GM12878 (cell line): ENCODE measurements at regions not wholly inside any gene's neighbourhood (a gene's known extent, or its start where the extent isn't known, plus 50 kb on each side); places are given as distances from the start of the nearest gene placed in this dataset.

ENCODE experiments used
- ATAC-seq: fragments of 200-7000 bp; cut with Tn5 transposase; 3 replicates; pipeline ENCODE4 v1.9.1; 2020; ENCODE audit warnings: mild to moderate bottlenecking, moderate library complexity
- BruUV-seq: library from RNA; stranded (reverse); fragments of 400-500 nt; replicated peaks from 2 replicates; lab custom pipeline; 2021; lab: Mats Ljungman, UMichigan
- CTCF ChIA-PET: fragments of 300-600 bp; sonication (Branson Sonifier 250); formaldehyde crosslinking; extraction: SDS; loops from one replicate; lab custom pipeline; 2021; ENCODE audit warnings: inconsistent platforms; lab: Yijun Ruan, JAX
- POLR2A ChIA-PET: fragments of 350-600 bp; formaldehyde crosslinking; extraction: SDS; loops from one replicate; lab custom pipeline; 2021; ENCODE audit warnings: inconsistent platforms; lab: Charles Lee
- RAD21 ChIA-PET: fragments of 300-600 bp; sonication (Branson Sonifier 250); formaldehyde crosslinking; loops from one replicate; lab custom pipeline; 2023; ENCODE audit warnings: antibody characterized with exemption; ENCODE audit not compliant: unreplicated experiment; lab: Charles Lee
- SMC1A ChIA-PET: fragments of 300-600 bp; sonication (Branson Sonifier 250); formaldehyde crosslinking; loops from one replicate; lab custom pipeline; 2023; ENCODE audit not compliant: unreplicated experiment, uncharacterized antibody; lab: Charles Lee
- DNase-seq: peaks from one replicate; pipeline ENCODE4 v3.0.0-alpha.2; 2011; ENCODE audit warnings: low read depth, low spot score
- FAIRE-seq: peaks from 3 replicates; lab custom pipeline; 2011; peaks lifted over from hg19 to GRCh38; lab: Jason Lieb, UNC
- H2AFZ ChIP-seq: 2 replicates; pipeline ENCODE4 v1.6.0; 2011; ENCODE audit warnings: low read depth, low read length, control low read depth; ENCODE audit not compliant: control insufficient read depth
- H3K27ac ChIP-seq: 2 replicates; pipeline ENCODE4 v1.5.1; 2011; ENCODE audit warnings: control low read depth; ENCODE audit not compliant: control insufficient read depth, insufficient read depth
- H3K27me3 ChIP-seq, 2 experiments: replicated peaks in 1 of 2; 2 replicates each; pipeline versions ENCODE4 v1.6.0 to v1.6.1; 2011; ENCODE audit warnings: low read length in 1 of 2; ENCODE audit not compliant: control insufficient read depth in 2 of 2, insufficient read depth in 2 of 2
- H3K36me3 ChIP-seq, 2 experiments: 2 replicates each; pipeline ENCODE4 v1.5.1; 2011; ENCODE audit warnings: low read length in 1 of 2; ENCODE audit not compliant: control insufficient read depth in 2 of 2, insufficient read depth in 2 of 2
- H3K4me1 ChIP-seq: 2 replicates; pipeline ENCODE4 v1.6.1; 2011; ENCODE audit warnings: mild to moderate bottlenecking, low read length, moderate library complexity, mixed read lengths; ENCODE audit not compliant: control insufficient read depth, insufficient read depth
- H3K4me2 ChIP-seq: 2 replicates; pipeline ENCODE4 v1.6.0; 2011; ENCODE audit warnings: control low read depth; ENCODE audit not compliant: control insufficient read depth, insufficient read depth
- H3K4me3 ChIP-seq: fragments of 200-600 bp; sonication (generic); 2 replicates; pipeline ENCODE4 v1.5.1; 2016
- H3K79me2 ChIP-seq: 2 replicates; pipeline ENCODE4 v1.6.0; 2011; ENCODE audit warnings: low read length; ENCODE audit not compliant: control insufficient read depth, insufficient read depth
- H3K9ac ChIP-seq: 2 replicates; pipeline ENCODE4 v1.8.0; 2011; ENCODE audit warnings: low read length, control low read depth, mixed read lengths; ENCODE audit not compliant: control insufficient read depth, insufficient read depth
- H3K9me3 ChIP-seq: replicated peaks from 3 replicates; pipeline ENCODE4 v1.5.1; 2011; ENCODE audit warnings: mild to moderate bottlenecking, low read length; ENCODE audit not compliant: control insufficient read depth, insufficient read depth
- H4K20me1 ChIP-seq: 2 replicates; pipeline ENCODE4 v1.6.0; 2011; ENCODE audit not compliant: control insufficient read depth, insufficient read depth
- IRF4 ChIP-seq: IDR thresholded peaks from 2 replicates; pipeline ENCODE4 v1.6.1; 2011; ENCODE audit warnings: low read depth, low read length
- RAD21 ChIP-seq: IDR thresholded peaks from 2 replicates; pipeline ENCODE4 v1.6.1; 2011; ENCODE audit warnings: mild to moderate bottlenecking, low read depth, low read length, moderate library complexity; ENCODE audit not compliant: insufficient read depth
- SMC3 ChIP-seq: IDR thresholded peaks from 2 replicates; pipeline ENCODE4 v1.6.1; 2011; ENCODE audit warnings: low read length, improper control_type of control experiment, borderline replicate concordance
- WRNIP1 ChIP-seq: IDR thresholded peaks from 2 replicates; pipeline ENCODE4 v1.6.1; 2011; ENCODE audit warnings: low read depth, low read length, improper control_type of control experiment, borderline replicate concordance
- WGBS: methylation state at CpG from one replicate; pipeline ENCODE4 v1.1.6; 2016; ENCODE audit warnings: low lambda C conversion rate; ENCODE audit not compliant: insufficient replicate concordance, insufficient coverage; ENCODE audit errors: missing lambda C conversion rate; 5-methylcytosine and 5-hydroxymethylcytosine counted together
- in situ Hi-C: fragments of 300-500 bp; cut with MboI; formaldehyde crosslinking; loops from 9 replicates; pipeline ENCODE4 v1.14.3; 2018; ENCODE audit warnings: mixed read lengths
- intact Hi-C: fragments of 100-400 bp; cut with micrococcal nuclease; formaldehyde crosslinking; loops from one replicate; pipeline ENCODE4 v1.14.2; 2022; ENCODE audit not compliant: unreplicated experiment
- TF ChIP-seq, protein P1 (sequence below), 3 experiments: IDR thresholded peaks in 2 of 3; conservative IDR thresholded peaks in 1 of 3; 2 replicates each; pipeline ENCODE4 v1.5.1; 2011; ENCODE audit warnings: low read depth in 3 of 3, low read length in 3 of 3, mild to moderate bottlenecking in 3 of 3, control low read depth in 2 of 3, moderate library complexity in 2 of 3, inconsistent platforms in 1 of 3, mixed read lengths in 1 of 3; ENCODE audit not compliant: control insufficient read depth in 2 of 3, insufficient read depth in 1 of 3; ENCODE audit errors: extremely low read depth in 1 of 3

DNA sequence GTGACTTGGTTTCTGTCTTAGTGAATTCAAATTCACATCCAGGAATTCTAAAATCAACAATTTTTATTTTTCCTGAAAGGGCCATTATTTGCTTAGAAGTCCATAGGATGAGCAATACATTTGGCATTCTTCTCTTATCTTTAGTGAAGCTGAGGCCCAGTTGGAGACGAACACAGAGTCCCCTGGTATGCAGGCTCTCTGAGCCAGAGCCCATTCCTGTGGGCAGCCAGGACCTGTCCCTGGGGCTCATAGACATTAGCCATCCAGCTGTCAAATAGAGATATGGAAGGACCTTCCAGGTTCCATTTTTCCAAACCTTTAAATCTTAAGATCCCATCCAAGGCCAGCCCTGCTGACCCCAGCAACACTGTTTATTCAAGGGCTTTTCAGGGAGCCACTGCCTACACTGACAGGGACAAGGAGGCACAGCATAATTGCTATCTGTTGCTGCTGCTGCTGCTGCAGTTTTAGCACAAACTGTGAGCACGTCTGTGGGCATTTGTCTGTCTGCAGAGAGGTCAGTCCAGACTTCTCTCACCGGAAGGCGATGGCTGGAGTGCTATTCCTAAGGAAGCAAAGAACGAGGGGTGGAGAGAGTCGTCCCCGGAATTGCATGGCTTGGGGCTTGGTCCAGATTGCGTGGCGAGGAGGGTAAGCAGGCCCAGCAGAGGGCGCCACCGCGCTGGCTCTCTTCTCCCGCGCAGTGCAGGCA is 639.0 kb downstream of the CCDC171 start:
- H2AFZ ChIP-seq, result no peak overlapping the region; the same call in 1 of the 2 replicates
- H3K9me3 ChIP-seq, result no peaks in the 10 kb centered on the region; the same call in 2 of the 3 replicates
- CTCF ChIA-PET, result interaction anchor here (0.7 to 1.4 kb wide), 2 partner anchors 11 to 39 kb away, joined by 3 to 4 read pairs; no protein-coding TSS in a partner anchor
- H4K20me1 ChIP-seq, result no peaks in the 10 kb centered on the region
- 6% methylated on average over 14 of the region's 14 CpGs for WGBS
- H3K4me2 ChIP-seq, result no peak overlapping the region
- no peaks in the 10 kb centered on the region for H3K4me1 ChIP-seq
- H3K9ac ChIP-seq, result no peak overlapping the region
- peak; percentile 100 for ATAC-seq
- H3K4me3 ChIP-seq, result no peak overlapping the region
- intact Hi-C loops, result loop anchor here (5.0 to 10.0 kb wide), 5 partner anchors 115 to 1270 kb away; no protein-coding TSS in a partner anchor
- RAD21 ChIA-PET, result no interaction called here
- no peak for TF ChIP-seq WRNIP1
- TF ChIP-seq, protein P1, sequence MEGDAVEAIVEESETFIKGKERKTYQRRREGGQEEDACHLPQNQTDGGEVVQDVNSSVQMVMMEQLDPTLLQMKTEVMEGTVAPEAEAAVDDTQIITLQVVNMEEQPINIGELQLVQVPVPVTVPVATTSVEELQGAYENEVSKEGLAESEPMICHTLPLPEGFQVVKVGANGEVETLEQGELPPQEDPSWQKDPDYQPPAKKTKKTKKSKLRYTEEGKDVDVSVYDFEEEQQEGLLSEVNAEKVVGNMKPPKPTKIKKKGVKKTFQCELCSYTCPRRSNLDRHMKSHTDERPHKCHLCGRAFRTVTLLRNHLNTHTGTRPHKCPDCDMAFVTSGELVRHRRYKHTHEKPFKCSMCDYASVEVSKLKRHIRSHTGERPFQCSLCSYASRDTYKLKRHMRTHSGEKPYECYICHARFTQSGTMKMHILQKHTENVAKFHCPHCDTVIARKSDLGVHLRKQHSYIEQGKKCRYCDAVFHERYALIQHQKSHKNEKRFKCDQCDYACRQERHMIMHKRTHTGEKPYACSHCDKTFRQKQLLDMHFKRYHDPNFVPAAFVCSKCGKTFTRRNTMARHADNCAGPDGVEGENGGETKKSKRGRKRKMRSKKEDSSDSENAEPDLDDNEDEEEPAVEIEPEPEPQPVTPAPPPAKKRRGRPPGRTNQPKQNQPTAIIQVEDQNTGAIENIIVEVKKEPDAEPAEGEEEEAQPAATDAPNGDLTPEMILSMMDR (IDR thresholded peaks at IDR 0.05 in 2 of 3, conservative IDR thresholded peaks at IDR 0.05 in 1 of 3; ENCODE audit: control insufficient read depth in 2 of 3, extremely low read depth in 1 of 3, insufficient read depth in 1 of 3, low read depth in 3 of 3, low read length in 3 of 3), result peak; percentile 61 to 84 (median 72)
- TF ChIP-seq IRF4, result 0 out of 2 replicates have a peak, but pooled peaks have one; percentile 30
- peak; percentile 80 for TF ChIP-seq SMC3
- peak; percentile 72 for TF ChIP-seq RAD21
- TF ChIP-seq, all 136 proteins: peak for 4
- no peak for DNase-seq
- SMC1A ChIA-PET, result no interaction called here
- no peak for FAIRE-seq
- in situ Hi-C loops, result no loop called here
- no peaks in the 10 kb centered on the region for H3K36me3 ChIP-seq
- POLR2A ChIA-PET, result no interaction called here
- H3K27ac ChIP-seq, result no peak overlapping the region
- no peaks in the 10 kb centered on the region; a peak in 1 of 4 replicates for H3K27me3 ChIP-seq
- H3K79me2 ChIP-seq, result no peaks in the 10 kb centered on the region
- no TSS peak for BruUV-seq
